ENCODE measurements at regions not wholly inside any gene's neighbourhood (a gene's known extent, or its start where the extent isn't known, plus 50 kb on each side); places are given as distances from the start of the nearest gene placed in this dataset.

GRCh38 chr9:88197781-88198340 lies 59.6 kb upstream of the SPATA31C2 start:
- H3K79me2 ChIP-seq (ENCODE audit: insufficient read depth, low read length), result no peaks in the 10 kb centered on the region
- H3K27me3 ChIP-seq (ENCODE audit: insufficient read depth, low read length, poor library complexity), result peaks cover 10% of the 10 kb centered on the region
- no peaks in the 10 kb centered on the region for H3K9me3 ChIP-seq (ENCODE audit: insufficient read depth, low read length, severe bottlenecking)
- ATAC-seq (ENCODE audit: insufficient read depth, low read depth) (no peak), DNase-seq (no peak)
- no peaks in the 10 kb centered on the region for H3K36me3 ChIP-seq (ENCODE audit: insufficient read depth, low read length)
- H3K27ac ChIP-seq (ENCODE audit: low read length), result no peak overlapping the region
- no peaks in the 10 kb centered on the region for H3K4me1 ChIP-seq (ENCODE audit: insufficient read depth, low read length)
- H3K4me2 ChIP-seq (ENCODE audit: insufficient read depth, low read length), result no peak overlapping the region
- H4K20me1 ChIP-seq (ENCODE audit: insufficient read depth, low read length), result no peaks in the 10 kb centered on the region
- no peak overlapping the region for H3K9ac ChIP-seq (ENCODE audit: low read depth, low read length)
- no peak for TF ChIP-seq CTCF (IDR thresholded peaks at IDR 0.05; ENCODE audit: borderline replicate concordance, extremely low read depth, low read length, poor library complexity, severe bottlenecking)
- no peak for TF ChIP-seq EZH2 (IDR thresholded peaks at IDR 0.05; ENCODE audit: borderline replicate concordance, low read depth, low read length, severe bottlenecking)
- H2AFZ ChIP-seq (ENCODE audit: low read depth, low read length), result no peak overlapping the region
- H3K4me3 ChIP-seq (ENCODE audit: low read depth in 1 of 2, low read length in 2 of 2), result no peak overlapping the region

- TF ChIP-seq CTCF (IDR thresholded peaks at IDR 0.05; ENCODE audit: borderline replicate concordance, extremely low read depth, low read length, poor library complexity, severe bottlenecking) (no peak), EZH2 (IDR thresholded peaks at IDR 0.05; ENCODE audit: borderline replicate concordance, low read depth, low read length, severe bottlenecking) (no peak)
- H3K9me3 ChIP-seq (ENCODE audit: insufficient read depth, low read length, severe bottlenecking), result no peaks in the 10 kb centered on the region
- no peaks in the 10 kb centered on the region for H3K4me1 ChIP-seq (ENCODE audit: insufficient read depth, low read length)
- ATAC-seq (ENCODE audit: insufficient read depth, low read depth), result no peak
- H3K36me3 ChIP-seq (ENCODE audit: insufficient read depth, low read length), result no peaks in the 10 kb centered on the region
- H3K27ac ChIP-seq (ENCODE audit: low read length), result no peak overlapping the region
- H2AFZ ChIP-seq (ENCODE audit: low read depth, low read length), result no peak overlapping the region
- H3K79me2 ChIP-seq (ENCODE audit: insufficient read depth, low read length), result no peaks in the 10 kb centered on the region
- H3K27me3 ChIP-seq (ENCODE audit: insufficient read depth, low read length, poor library complexity), result peaks cover 10% of the 10 kb centered on the region
- H4K20me1 ChIP-seq (ENCODE audit: insufficient read depth, low read length), result no peaks in the 10 kb centered on the region
- H3K4me3 ChIP-seq (ENCODE audit: low read depth in 1 of 2, low read length in 2 of 2), result no peak overlapping the region
- no peak overlapping the region for H3K4me2 ChIP-seq (ENCODE audit: insufficient read depth, low read length)
- H3K9ac ChIP-seq (ENCODE audit: low read depth, low read length), result no peak overlapping the region
- DNase-seq, result no peak
Measured at GRCh38 chr9:88197016-88197415, 58.7 kb upstream of the SPATA31C2 start.

- no peak overlapping the region for H3K9ac ChIP-seq (ENCODE audit: low read depth, low read length)
- H3K4me2 ChIP-seq (ENCODE audit: insufficient read depth, low read length), result no peak overlapping the region
- no peak for ATAC-seq (ENCODE audit: insufficient read depth, low read depth)
- H3K36me3 ChIP-seq (ENCODE audit: insufficient read depth, low read length), result no peaks in the 10 kb centered on the region
- H2AFZ ChIP-seq (ENCODE audit: low read depth, low read length), result no peak overlapping the region
- DNase-seq, result no peak
- H3K9me3 ChIP-seq (ENCODE audit: insufficient read depth, low read length, severe bottlenecking), result no peaks in the 10 kb centered on the region
- TF ChIP-seq EZH2 (IDR thresholded peaks at IDR 0.05; ENCODE audit: borderline replicate concordance, low read depth, low read length, severe bottlenecking) (no peak), CTCF (IDR thresholded peaks at IDR 0.05; ENCODE audit: borderline replicate concordance, extremely low read depth, low read length, poor library complexity, severe bottlenecking) (no peak)
- H3K79me2 ChIP-seq (ENCODE audit: insufficient read depth, low read length), result no peaks in the 10 kb centered on the region
- no peak overlapping the region for H3K4me3 ChIP-seq (ENCODE audit: low read depth in 1 of 2, low read length in 2 of 2)
- H3K4me1 ChIP-seq (ENCODE audit: insufficient read depth, low read length), result no peaks in the 10 kb centered on the region
- peaks cover 10% of the 10 kb centered on the region for H3K27me3 ChIP-seq (ENCODE audit: insufficient read depth, low read length, poor library complexity)
- H3K27ac ChIP-seq (ENCODE audit: low read length), result no peak overlapping the region
- no peaks in the 10 kb centered on the region for H4K20me1 ChIP-seq (ENCODE audit: insufficient read depth, low read length)
Measured at GRCh38 chr9:88196142-88196790, 58.0 kb upstream of the SPATA31C2 start.

Data from DND-41 (cell line).